PC-9 (cell line): ENCODE measurements at regions not wholly inside any gene's neighbourhood (a gene's known extent, or its start where the extent isn't known, plus 50 kb on each side); places are given as distances from the start of the nearest gene placed in this dataset.

Experiments
- EZH2 ChIP-seq: fragments of 200-600 bp; sonication (generic); IDR thresholded peaks from 2 replicates; pipeline ENCODE4 v1.8.0; 2017; ENCODE audit warnings: antibody characterized with exemption, low read depth
- TF ChIP-seq, protein P1 (sequence below): fragments of 200-600 bp; sonication (generic); conservative IDR thresholded peaks from 2 replicates; pipeline ENCODE4 v1.6.1; 2017; ENCODE audit warnings: mixed run types, antibody characterized with exemption, mild to moderate bottlenecking, moderate library complexity

DNA sequence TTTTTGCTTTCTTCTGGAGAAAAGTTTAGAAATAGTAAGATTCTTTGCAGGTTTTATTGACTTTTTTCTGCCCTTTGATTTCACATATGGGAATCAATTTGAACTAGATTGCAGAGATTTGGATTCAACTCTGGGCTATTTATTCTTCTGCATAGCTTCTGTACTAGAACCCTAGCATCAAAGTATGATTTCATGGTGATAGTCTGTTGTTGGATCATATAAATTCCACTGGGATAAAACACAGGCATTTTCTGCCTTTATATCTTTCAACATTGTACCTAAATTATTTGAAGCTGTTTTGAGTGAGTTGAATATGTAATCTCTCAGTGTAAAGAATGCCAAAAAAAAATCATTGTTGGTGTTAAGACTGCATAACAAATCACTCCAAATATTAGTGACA is 458.4 kb upstream of the MPDZ start:
- TF ChIP-seq, protein P1, sequence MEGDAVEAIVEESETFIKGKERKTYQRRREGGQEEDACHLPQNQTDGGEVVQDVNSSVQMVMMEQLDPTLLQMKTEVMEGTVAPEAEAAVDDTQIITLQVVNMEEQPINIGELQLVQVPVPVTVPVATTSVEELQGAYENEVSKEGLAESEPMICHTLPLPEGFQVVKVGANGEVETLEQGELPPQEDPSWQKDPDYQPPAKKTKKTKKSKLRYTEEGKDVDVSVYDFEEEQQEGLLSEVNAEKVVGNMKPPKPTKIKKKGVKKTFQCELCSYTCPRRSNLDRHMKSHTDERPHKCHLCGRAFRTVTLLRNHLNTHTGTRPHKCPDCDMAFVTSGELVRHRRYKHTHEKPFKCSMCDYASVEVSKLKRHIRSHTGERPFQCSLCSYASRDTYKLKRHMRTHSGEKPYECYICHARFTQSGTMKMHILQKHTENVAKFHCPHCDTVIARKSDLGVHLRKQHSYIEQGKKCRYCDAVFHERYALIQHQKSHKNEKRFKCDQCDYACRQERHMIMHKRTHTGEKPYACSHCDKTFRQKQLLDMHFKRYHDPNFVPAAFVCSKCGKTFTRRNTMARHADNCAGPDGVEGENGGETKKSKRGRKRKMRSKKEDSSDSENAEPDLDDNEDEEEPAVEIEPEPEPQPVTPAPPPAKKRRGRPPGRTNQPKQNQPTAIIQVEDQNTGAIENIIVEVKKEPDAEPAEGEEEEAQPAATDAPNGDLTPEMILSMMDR, result no peak
- no peak for TF ChIP-seq EZH2
